GM12878 (cell line): ENCODE measurements at regions not wholly inside any gene's neighbourhood (a gene's known extent, or its start where the extent isn't known, plus 50 kb on each side); places are given as distances from the start of the nearest gene placed in this dataset.

Experiments used
- ATAC-seq: fragments of 200-7000 bp; cut with Tn5 transposase; 3 replicates; pipeline ENCODE4 v1.9.1; 2020; ENCODE audit warnings: mild to moderate bottlenecking, moderate library complexity
- BruUV-seq: library from RNA; stranded (reverse); fragments of 400-500 nt; replicated peaks from 2 replicates; lab custom pipeline; 2021; lab: Mats Ljungman, UMichigan
- CTCF ChIA-PET: fragments of 300-600 bp; sonication (Branson Sonifier 250); formaldehyde crosslinking; extraction: SDS; loops from one replicate; lab custom pipeline; 2021; ENCODE audit warnings: inconsistent platforms; lab: Yijun Ruan, JAX
- POLR2A ChIA-PET: fragments of 350-600 bp; formaldehyde crosslinking; extraction: SDS; loops from one replicate; lab custom pipeline; 2021; ENCODE audit warnings: inconsistent platforms; lab: Charles Lee
- RAD21 ChIA-PET: fragments of 300-600 bp; sonication (Branson Sonifier 250); formaldehyde crosslinking; loops from one replicate; lab custom pipeline; 2023; ENCODE audit warnings: antibody characterized with exemption; ENCODE audit not compliant: unreplicated experiment; lab: Charles Lee
- SMC1A ChIA-PET: fragments of 300-600 bp; sonication (Branson Sonifier 250); formaldehyde crosslinking; loops from one replicate; lab custom pipeline; 2023; ENCODE audit not compliant: unreplicated experiment, uncharacterized antibody; lab: Charles Lee
- DNase-seq: peaks from one replicate; pipeline ENCODE4 v3.0.0-alpha.2; 2011; ENCODE audit warnings: low read depth, low spot score
- FAIRE-seq: peaks from 3 replicates; lab custom pipeline; 2011; peaks lifted over from hg19 to GRCh38; lab: Jason Lieb, UNC
- H2AFZ ChIP-seq: 2 replicates; pipeline ENCODE4 v1.6.0; 2011; ENCODE audit warnings: low read depth, low read length, control low read depth; ENCODE audit not compliant: control insufficient read depth
- H3K27ac ChIP-seq: 2 replicates; pipeline ENCODE4 v1.5.1; 2011; ENCODE audit warnings: control low read depth; ENCODE audit not compliant: control insufficient read depth, insufficient read depth
- H3K27me3 ChIP-seq, 2 experiments: replicated peaks in 1 of 2; 2 replicates each; pipeline versions ENCODE4 v1.6.0 to v1.6.1; 2011; ENCODE audit warnings: low read length in 1 of 2; ENCODE audit not compliant: control insufficient read depth in 2 of 2, insufficient read depth in 2 of 2
- H3K36me3 ChIP-seq, 2 experiments: 2 replicates each; pipeline ENCODE4 v1.5.1; 2011; ENCODE audit warnings: low read length in 1 of 2; ENCODE audit not compliant: control insufficient read depth in 2 of 2, insufficient read depth in 2 of 2
- H3K4me1 ChIP-seq: 2 replicates; pipeline ENCODE4 v1.6.1; 2011; ENCODE audit warnings: mild to moderate bottlenecking, low read length, moderate library complexity, mixed read lengths; ENCODE audit not compliant: control insufficient read depth, insufficient read depth
- H3K4me2 ChIP-seq: 2 replicates; pipeline ENCODE4 v1.6.0; 2011; ENCODE audit warnings: control low read depth; ENCODE audit not compliant: control insufficient read depth, insufficient read depth
- H3K4me3 ChIP-seq: fragments of 200-600 bp; sonication (generic); 2 replicates; pipeline ENCODE4 v1.5.1; 2016
- H3K79me2 ChIP-seq: 2 replicates; pipeline ENCODE4 v1.6.0; 2011; ENCODE audit warnings: low read length; ENCODE audit not compliant: control insufficient read depth, insufficient read depth
- H3K9ac ChIP-seq: 2 replicates; pipeline ENCODE4 v1.8.0; 2011; ENCODE audit warnings: low read length, control low read depth, mixed read lengths; ENCODE audit not compliant: control insufficient read depth, insufficient read depth
- H3K9me3 ChIP-seq: replicated peaks from 3 replicates; pipeline ENCODE4 v1.5.1; 2011; ENCODE audit warnings: mild to moderate bottlenecking, low read length; ENCODE audit not compliant: control insufficient read depth, insufficient read depth
- H4K20me1 ChIP-seq: 2 replicates; pipeline ENCODE4 v1.6.0; 2011; ENCODE audit not compliant: control insufficient read depth, insufficient read depth
- BMI1 ChIP-seq: fragments of 450-650 bp; IDR thresholded peaks from 2 replicates; pipeline ENCODE4 v1.6.1; 2016; ENCODE audit warnings: mild to moderate bottlenecking, moderate library complexity, borderline replicate concordance
- CBX5 ChIP-seq: sonication (generic); IDR thresholded peaks from 2 replicates; pipeline ENCODE4 v1.6.1; 2016; ENCODE audit warnings: low read depth, moderate library complexity, mild to moderate bottlenecking, inconsistent platforms
- CREB1 ChIP-seq: IDR thresholded peaks from 2 replicates; pipeline ENCODE4 v1.6.1; 2012; ENCODE audit warnings: low read depth, mild to moderate bottlenecking, inconsistent platforms
- EED ChIP-seq: sonication (generic); IDR thresholded peaks from 2 replicates; pipeline ENCODE4 v1.6.1; 2016; ENCODE audit warnings: antibody characterized with exemption, low read depth
- HDAC2 ChIP-seq: fragments of 200-600 bp; sonication (generic); IDR thresholded peaks from 2 replicates; pipeline ENCODE4 v1.6.1; 2017
- JUNB ChIP-seq: IDR thresholded peaks from 2 replicates; pipeline ENCODE4 v1.6.1; 2016; ENCODE audit warnings: antibody characterized with exemption, mild to moderate bottlenecking
- JUND ChIP-seq: IDR thresholded peaks from 2 replicates; pipeline ENCODE4 v1.6.1; 2012; ENCODE audit warnings: low read depth, mild to moderate bottlenecking, low read length, improper control_type of control experiment, moderate library complexity
- KLF5 ChIP-seq: fragments of 450-650 bp; IDR thresholded peaks from 2 replicates; pipeline ENCODE4 v1.6.1; 2014; ENCODE audit warnings: mild to moderate bottlenecking; ENCODE audit not compliant: partially characterized antibody
- MYB ChIP-seq: fragments of 150-350 bp; IDR thresholded peaks from 2 replicates; pipeline ENCODE4 v1.6.1; 2014; ENCODE audit warnings: mild to moderate bottlenecking, low read depth, low read length, borderline replicate concordance
- RCOR1 ChIP-seq: conservative IDR thresholded peaks from 2 replicates; pipeline ENCODE4 v1.6.1; 2012; ENCODE audit warnings: low read depth, low read length, improper control_type of control experiment
- SMAD5 ChIP-seq: IDR thresholded peaks from 2 replicates; pipeline ENCODE4 v1.6.1; 2016; ENCODE audit warnings: antibody characterized with exemption, low read depth
- SPI1 ChIP-seq: IDR thresholded peaks from 2 replicates; pipeline ENCODE4 v1.6.1; 2011; ENCODE audit warnings: low read depth, mild to moderate bottlenecking, low read length, moderate library complexity, borderline replicate concordance; ENCODE audit not compliant: insufficient read depth
- SREBF1 ChIP-seq: IDR thresholded peaks from 2 replicates; pipeline ENCODE4 v1.6.1; 2012; ENCODE audit warnings: mild to moderate bottlenecking, low read length
- SRF ChIP-seq, 2 experiments: IDR thresholded peaks; 2 replicates each; pipeline ENCODE4 v1.6.1; 2011; ENCODE audit warnings: low read depth in 2 of 2, low read length in 2 of 2, mild to moderate bottlenecking in 1 of 2, moderate library complexity in 1 of 2
- SUPT20H ChIP-seq: IDR thresholded peaks from 2 replicates; pipeline ENCODE4 v1.6.1; 2011; ENCODE audit warnings: low read depth, mild to moderate bottlenecking, low read length, moderate library complexity, borderline replicate concordance; ENCODE audit not compliant: control insufficient read depth
- TBL1XR1 ChIP-seq: IDR thresholded peaks from 2 replicates; pipeline ENCODE4 v1.6.1; 2012; ENCODE audit warnings: low read depth, low read length, improper control_type of control experiment
- USF1 ChIP-seq: IDR thresholded peaks from 2 replicates; pipeline ENCODE4 v1.6.1; 2011; ENCODE audit warnings: borderline replicate concordance, low read depth, mild to moderate bottlenecking, moderate library complexity, mixed read lengths, low read length; ENCODE audit not compliant: insufficient read depth; ENCODE audit errors: extremely low read length
- USF2 ChIP-seq: IDR thresholded peaks from 2 replicates; pipeline ENCODE4 v1.6.1; 2011; ENCODE audit warnings: low read depth, low read length, improper control_type of control experiment, borderline replicate concordance
- WGBS: methylation state at CpG from one replicate; pipeline ENCODE4 v1.1.6; 2016; ENCODE audit warnings: low lambda C conversion rate; ENCODE audit not compliant: insufficient replicate concordance, insufficient coverage; ENCODE audit errors: missing lambda C conversion rate; 5-methylcytosine and 5-hydroxymethylcytosine counted together
- in situ Hi-C: fragments of 300-500 bp; cut with MboI; formaldehyde crosslinking; loops from 9 replicates; pipeline ENCODE4 v1.14.3; 2018; ENCODE audit warnings: mixed read lengths
- intact Hi-C: fragments of 100-400 bp; cut with micrococcal nuclease; formaldehyde crosslinking; loops from one replicate; pipeline ENCODE4 v1.14.2; 2022; ENCODE audit not compliant: unreplicated experiment

GRCh38 chr1:96425382-96426129, 296.0 kb upstream of the PTBP2 start (continued):
- no peak for TF ChIP-seq CBX5

GRCh38 chr1:96427616-96428015, 294.0 kb upstream of the PTBP2 start:
- no peaks in the 10 kb centered on the region for H3K4me1 ChIP-seq
- ChIA-PET SMC1A (no interaction called here), RAD21 (no interaction called here), POLR2A (interaction anchor here (0.5 kb wide), 1 partner anchor 1548 kb away, joined by 3 read pairs; no protein-coding TSS in a partner anchor), CTCF (no interaction called here)
- 17% methylated on average over 2 of the region's 2 CpGs for WGBS
- no peak overlapping the region for H3K9ac ChIP-seq
- intact Hi-C loops, result no loop called here
- no peak overlapping the region for H3K4me3 ChIP-seq
- no peaks in the 10 kb centered on the region for H3K27me3 ChIP-seq
- H3K4me2 ChIP-seq, result no peak overlapping the region
- H4K20me1 ChIP-seq, result no peaks in the 10 kb centered on the region
- no TSS peak for BruUV-seq
- H2AFZ ChIP-seq, result no peak overlapping the region
- no peak for FAIRE-seq
- TF ChIP-seq EED (no peak), MYB (no peak), SMAD5 (no peak), CREB1 (no peak), SPI1 (no peak), USF2 (no peak), USF1 (no peak), KLF5 (no peak), JUND (no peak), SREBF1 (no peak), HDAC2 (no peak), TBL1XR1 (no peak), SUPT20H (no peak), SRF (IDR thresholded peaks at IDR 0.05; ENCODE audit: low read depth in 2 of 2, low read length in 2 of 2) (no peak), JUNB (no peak), BMI1 (no peak), RCOR1 (no peak)
- no peaks in the 10 kb centered on the region for H3K79me2 ChIP-seq
- no peak for DNase-seq
- H3K9me3 ChIP-seq, result no peaks in the 10 kb centered on the region
- H3K36me3 ChIP-seq, result no peaks in the 10 kb centered on the region
- ATAC-seq, result no peak
- in situ Hi-C loops, result no loop called here
- H3K27ac ChIP-seq, result no peak overlapping the region
